Hepatocyte (in vitro differentiated cells): ENCODE measurements at regions not wholly inside any gene's neighbourhood (a gene's known extent, or its start where the extent isn't known, plus 50 kb on each side); places are given as distances from the start of the nearest gene placed in this dataset.

ENCODE experiments used
- DNase-seq: peaks from one replicate; pipeline ENCODE4 v3.0.0-alpha.2; 2016; ENCODE audit warnings: low spot score
- H2AFZ ChIP-seq: fragments of 200-600 bp; sonication (generic); 2 replicates; pipeline ENCODE4 v1.6.0; 2016; ENCODE audit warnings: antibody characterized with exemption, mild to moderate bottlenecking
- H3K27ac ChIP-seq: fragments of 200-600 bp; sonication (generic); 2 replicates; pipeline ENCODE4 v1.5.1; 2016; ENCODE audit warnings: mild to moderate bottlenecking
- H3K27me3 ChIP-seq: fragments of 200-600 bp; sonication (generic); 2 replicates; pipeline ENCODE4 v1.6.1; 2016
- H3K36me3 ChIP-seq: fragments of 200-600 bp; sonication (generic); replicated peaks from 2 replicates; pipeline ENCODE4 v1.5.1; 2016; ENCODE audit warnings: low read depth; ENCODE audit not compliant: insufficient read depth
- H3K4me1 ChIP-seq: fragments of 200-600 bp; sonication (generic); 2 replicates; pipeline ENCODE4 v1.5.1; 2016; ENCODE audit warnings: mild to moderate bottlenecking, moderate library complexity; ENCODE audit not compliant: insufficient read depth
- H3K4me2 ChIP-seq: fragments of 200-600 bp; sonication (generic); 2 replicates; pipeline ENCODE4 v1.6.0; 2016
- H3K4me3 ChIP-seq: fragments of 200-600 bp; sonication (generic); 2 replicates; pipeline ENCODE4 v1.5.1; 2016; ENCODE audit warnings: mild to moderate bottlenecking
- H3K79me2 ChIP-seq: fragments of 200-600 bp; sonication (generic); 2 replicates; pipeline ENCODE4 v1.6.0; 2017; ENCODE audit warnings: mild to moderate bottlenecking
- H3K9me2 ChIP-seq: fragments of 200-600 bp; sonication (generic); replicated peaks from 2 replicates; pipeline ENCODE4 v1.6.0; 2017; ENCODE audit warnings: mild to moderate bottlenecking; ENCODE audit not compliant: insufficient read depth
- H3K9me3 ChIP-seq: fragments of 200-600 bp; sonication (generic); 2 replicates; pipeline ENCODE4 v1.5.1; 2016; ENCODE audit warnings: low read depth, mild to moderate bottlenecking
- H4K20me1 ChIP-seq: fragments of 200-600 bp; sonication (generic); 2 replicates; pipeline ENCODE4 v1.6.0; 2016; ENCODE audit warnings: mild to moderate bottlenecking; ENCODE audit not compliant: insufficient read depth, poor library complexity, severe bottlenecking
- EZH2 ChIP-seq: fragments of 200-600 bp; sonication (generic); IDR thresholded peaks from 2 replicates; pipeline ENCODE4 v1.6.1; 2016; ENCODE audit warnings: antibody characterized with exemption, mild to moderate bottlenecking, borderline replicate concordance
- EZH2phosphoT487 ChIP-seq: fragments of 200-600 bp; sonication (generic); IDR thresholded peaks from one replicate; pipeline ENCODE4 v1.6.1; 2018; ENCODE audit warnings: antibody characterized with exemption, mild to moderate bottlenecking, low read depth, moderate library complexity; ENCODE audit not compliant: unreplicated experiment, severe bottlenecking
- WGBS: methylation state at CpG from one replicate; pipeline ENCODE4 v1.1.6; 2016; ENCODE audit warnings: low lambda C conversion rate; ENCODE audit errors: missing lambda C conversion rate; 5-methylcytosine and 5-hydroxymethylcytosine counted together
- TF ChIP-seq, protein P1 (sequence below): fragments of 200-600 bp; sonication (generic); IDR thresholded peaks from 2 replicates; pipeline ENCODE4 v1.5.1; 2016; ENCODE audit warnings: antibody characterized with exemption, mild to moderate bottlenecking; ENCODE audit not compliant: poor library complexity

DNA sequence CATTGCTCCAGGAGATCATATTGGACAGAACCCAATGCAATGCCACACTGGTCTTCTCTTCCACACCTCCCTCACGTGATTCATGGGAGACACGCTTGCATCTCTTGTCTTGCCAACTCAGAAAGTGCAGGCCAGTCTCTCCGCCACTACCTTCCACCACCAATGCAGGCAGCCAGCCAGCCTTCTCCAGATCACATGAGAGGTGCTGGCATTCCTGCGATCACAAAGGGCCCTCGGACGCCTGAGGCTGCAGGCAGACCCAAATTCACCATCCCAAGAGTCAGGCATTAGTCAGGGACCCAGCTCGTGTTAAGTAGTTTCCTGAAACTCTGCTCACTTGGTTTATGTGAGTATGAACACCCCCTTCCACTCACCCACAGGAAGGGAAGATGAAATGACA, 437.0 kb upstream of the ETAA1 start:
- Histone ChIP-seq H3K4me3 (no peak overlapping the region), H3K79me2 (no peaks in the 10 kb centered on the region), H2AFZ (no peak overlapping the region), H3K4me2 (no peak overlapping the region), H3K9me2 (no peaks in the 10 kb centered on the region), H3K4me1 (peaks cover 9% of the 10 kb centered on the region), H3K27me3 (no peaks in the 10 kb centered on the region), H3K27ac (no peak overlapping the region), H4K20me1 (no peaks in the 10 kb centered on the region), H3K9me3 (no peaks in the 10 kb centered on the region), H3K36me3 (no peaks in the 10 kb centered on the region)
- TF ChIP-seq, protein P1, sequence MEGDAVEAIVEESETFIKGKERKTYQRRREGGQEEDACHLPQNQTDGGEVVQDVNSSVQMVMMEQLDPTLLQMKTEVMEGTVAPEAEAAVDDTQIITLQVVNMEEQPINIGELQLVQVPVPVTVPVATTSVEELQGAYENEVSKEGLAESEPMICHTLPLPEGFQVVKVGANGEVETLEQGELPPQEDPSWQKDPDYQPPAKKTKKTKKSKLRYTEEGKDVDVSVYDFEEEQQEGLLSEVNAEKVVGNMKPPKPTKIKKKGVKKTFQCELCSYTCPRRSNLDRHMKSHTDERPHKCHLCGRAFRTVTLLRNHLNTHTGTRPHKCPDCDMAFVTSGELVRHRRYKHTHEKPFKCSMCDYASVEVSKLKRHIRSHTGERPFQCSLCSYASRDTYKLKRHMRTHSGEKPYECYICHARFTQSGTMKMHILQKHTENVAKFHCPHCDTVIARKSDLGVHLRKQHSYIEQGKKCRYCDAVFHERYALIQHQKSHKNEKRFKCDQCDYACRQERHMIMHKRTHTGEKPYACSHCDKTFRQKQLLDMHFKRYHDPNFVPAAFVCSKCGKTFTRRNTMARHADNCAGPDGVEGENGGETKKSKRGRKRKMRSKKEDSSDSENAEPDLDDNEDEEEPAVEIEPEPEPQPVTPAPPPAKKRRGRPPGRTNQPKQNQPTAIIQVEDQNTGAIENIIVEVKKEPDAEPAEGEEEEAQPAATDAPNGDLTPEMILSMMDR, result no peak
- TF ChIP-seq EZH2phosphoT487 (no peak), EZH2 (no peak)
- WGBS, result 74% methylated on average over 7 of the region's 7 CpGs
- no peak for DNase-seq

- no peaks in the 10 kb centered on the region for H3K9me3 ChIP-seq
- no peaks in the 10 kb centered on the region for H3K36me3 ChIP-seq
- H2AFZ ChIP-seq, result no peak overlapping the region
- no peaks in the 10 kb centered on the region for H3K9me2 ChIP-seq
- peaks cover 9% of the 10 kb centered on the region for H3K4me1 ChIP-seq
- H3K27me3 ChIP-seq, result no peaks in the 10 kb centered on the region
- peak; percentile 18 for DNase-seq
- H3K79me2 ChIP-seq, result no peaks in the 10 kb centered on the region
- 41% methylated on average over 3 of the region's 3 CpGs for WGBS
- H3K4me2 ChIP-seq, result no peak overlapping the region
- peak overlapping the region; percentile 12 for H3K27ac ChIP-seq
- TF ChIP-seq EZH2 (no peak), EZH2phosphoT487 (no peak)
- TF ChIP-seq, protein P1, result no peak
- no peak overlapping the region for H3K4me3 ChIP-seq
- no peaks in the 10 kb centered on the region for H4K20me1 ChIP-seq
These were observed 434.4 kb upstream of the ETAA1 start for GRCh38 chr2:66962716-66963115.

DNA sequence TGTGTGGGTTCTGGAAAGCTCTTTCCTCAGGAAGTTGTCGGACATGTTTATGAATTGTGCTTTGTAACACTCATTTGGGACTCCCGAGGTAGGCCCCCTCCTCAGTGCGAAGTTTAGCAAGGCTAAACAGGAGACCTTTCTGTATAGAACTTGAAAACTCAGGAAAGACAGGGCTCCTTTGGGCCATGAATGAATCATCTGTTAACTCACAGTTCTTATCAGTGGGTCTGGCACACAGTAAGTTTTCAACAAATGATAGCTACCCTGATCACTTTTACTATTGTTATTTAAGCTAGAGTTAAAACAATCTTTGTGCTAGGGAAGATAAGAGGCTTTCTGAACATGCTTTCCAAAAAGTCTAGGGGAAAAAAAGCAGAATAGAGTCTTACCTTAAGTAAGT, 430.5 kb upstream of the ETAA1 start:
- Histone ChIP-seq H3K4me1 (peaks cover 9% of the 10 kb centered on the region), H3K79me2 (no peaks in the 10 kb centered on the region), H3K9me3 (no peaks in the 10 kb centered on the region), H3K36me3 (no peaks in the 10 kb centered on the region), H4K20me1 (no peaks in the 10 kb centered on the region), H3K4me2 (no peak overlapping the region), H3K4me3 (no peak overlapping the region), H3K9me2 (no peaks in the 10 kb centered on the region), H2AFZ (no peak overlapping the region), H3K27ac (no peak overlapping the region), H3K27me3 (no peaks in the 10 kb centered on the region)
- TF ChIP-seq EZH2, result no peak
- TF ChIP-seq EZH2phosphoT487, result no peak
- TF ChIP-seq, protein P1, result no peak
- 40% methylated on average over 3 of the region's 3 CpGs for WGBS
- no peak for DNase-seq

- WGBS, result 92% methylated on average over 3 of the region's 3 CpGs
- no peaks in the 10 kb centered on the region for H3K36me3 ChIP-seq
- H3K4me2 ChIP-seq, result no peak overlapping the region
- no peaks in the 10 kb centered on the region for H4K20me1 ChIP-seq
- H3K9me3 ChIP-seq, result no peaks in the 10 kb centered on the region
- no peak overlapping the region for H3K27ac ChIP-seq
- TF ChIP-seq, protein P1, result no peak
- TF ChIP-seq EZH2phosphoT487 (no peak), EZH2 (no peak)
- peaks cover under 1% of the 10 kb centered on the region for H3K4me1 ChIP-seq
- no peak overlapping the region for H2AFZ ChIP-seq
- H3K27me3 ChIP-seq, result no peaks in the 10 kb centered on the region
- no peak for DNase-seq
- H3K79me2 ChIP-seq, result no peaks in the 10 kb centered on the region
- no peak overlapping the region for H3K4me3 ChIP-seq
- no peaks in the 10 kb centered on the region for H3K9me2 ChIP-seq
These were observed 428.2 kb upstream of the ETAA1 start for GRCh38 chr2:66968946-66969345.
